ENCODE measurements at regions not wholly inside any gene's neighbourhood (a gene's known extent, or its start where the extent isn't known, plus 50 kb on each side); places are given as distances from the start of the nearest gene placed in this dataset.

DNA sequence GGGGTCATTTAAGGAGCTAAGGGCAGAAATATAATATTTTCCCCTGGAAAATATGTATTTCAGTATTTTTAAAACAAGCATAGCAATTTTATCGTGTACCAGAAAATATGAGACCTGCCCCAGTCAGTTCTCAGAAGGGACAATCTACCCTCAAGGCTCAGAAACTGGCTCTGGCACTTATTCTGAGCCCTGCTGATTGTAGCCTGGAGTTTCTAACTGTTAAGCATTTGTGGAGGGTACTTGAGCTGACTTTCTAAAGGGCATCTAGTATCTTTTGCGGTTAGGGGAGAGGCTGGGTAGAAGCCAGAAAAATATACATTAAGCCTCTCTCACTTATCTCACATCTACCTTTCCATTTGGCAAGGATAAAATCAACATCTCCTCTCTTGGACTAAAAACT, 71.3 kb upstream of the FSHB start:
- H3K36me3 ChIP-seq = no peaks in the 10 kb centered on the region
- DNase-seq (no peak), ATAC-seq (no peak)
- no peaks in the 10 kb centered on the region for H3K9me3 ChIP-seq
- no peaks in the 10 kb centered on the region for H3K27me3 ChIP-seq
- no peak overlapping the region for H3K27ac ChIP-seq
- intact Hi-C loops (cut with DNase I; ENCODE audit: low total_unique reads) = no loop called here
- H3K4me3 ChIP-seq = no peak overlapping the region
- TF ChIP-seq, protein P1, sequence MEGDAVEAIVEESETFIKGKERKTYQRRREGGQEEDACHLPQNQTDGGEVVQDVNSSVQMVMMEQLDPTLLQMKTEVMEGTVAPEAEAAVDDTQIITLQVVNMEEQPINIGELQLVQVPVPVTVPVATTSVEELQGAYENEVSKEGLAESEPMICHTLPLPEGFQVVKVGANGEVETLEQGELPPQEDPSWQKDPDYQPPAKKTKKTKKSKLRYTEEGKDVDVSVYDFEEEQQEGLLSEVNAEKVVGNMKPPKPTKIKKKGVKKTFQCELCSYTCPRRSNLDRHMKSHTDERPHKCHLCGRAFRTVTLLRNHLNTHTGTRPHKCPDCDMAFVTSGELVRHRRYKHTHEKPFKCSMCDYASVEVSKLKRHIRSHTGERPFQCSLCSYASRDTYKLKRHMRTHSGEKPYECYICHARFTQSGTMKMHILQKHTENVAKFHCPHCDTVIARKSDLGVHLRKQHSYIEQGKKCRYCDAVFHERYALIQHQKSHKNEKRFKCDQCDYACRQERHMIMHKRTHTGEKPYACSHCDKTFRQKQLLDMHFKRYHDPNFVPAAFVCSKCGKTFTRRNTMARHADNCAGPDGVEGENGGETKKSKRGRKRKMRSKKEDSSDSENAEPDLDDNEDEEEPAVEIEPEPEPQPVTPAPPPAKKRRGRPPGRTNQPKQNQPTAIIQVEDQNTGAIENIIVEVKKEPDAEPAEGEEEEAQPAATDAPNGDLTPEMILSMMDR (IDR thresholded peaks at IDR 0.05 in 4 of 5, conservative IDR thresholded peaks at IDR 0.05 in 1 of 5) = no peak
- no peak for TF ChIP-seq POLR2A (IDR thresholded peaks at IDR 0.05)
- H3K4me1 ChIP-seq = no peaks in the 10 kb centered on the region
- in situ Hi-C loops (cut with MboI; ENCODE audit: low sequenced_read_pairs in 4 of 4) = no loop called here

DNA sequence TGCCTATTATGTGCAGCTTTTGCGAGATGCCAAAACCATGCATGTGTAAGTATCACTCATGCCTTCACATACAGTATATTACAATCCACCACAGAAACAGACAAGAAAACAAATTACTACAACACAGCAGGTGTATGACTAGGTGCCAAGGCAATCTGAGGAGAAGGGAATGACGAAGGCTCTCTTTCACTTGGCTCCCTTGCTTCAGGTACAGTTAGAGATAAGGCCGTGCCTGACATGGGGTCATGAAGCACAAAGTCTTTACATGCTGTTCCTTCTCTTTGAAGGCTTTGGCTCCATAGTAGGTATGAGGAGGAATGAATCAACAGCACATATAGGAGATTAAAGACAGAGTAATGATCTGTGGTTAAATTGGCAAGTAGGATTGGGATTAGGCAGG, 65.2 kb upstream of the FSHB start:
- in situ Hi-C loops (cut with MboI; ENCODE audit: low sequenced_read_pairs in 4 of 4) = no loop called here
- H3K36me3 ChIP-seq = no peaks in the 10 kb centered on the region
- intact Hi-C loops (cut with DNase I; ENCODE audit: low total_unique reads) = no loop called here
- H3K27ac ChIP-seq = no peak overlapping the region
- no peaks in the 10 kb centered on the region for H3K9me3 ChIP-seq
- TF ChIP-seq, protein P1 (IDR thresholded peaks at IDR 0.05 in 4 of 5, conservative IDR thresholded peaks at IDR 0.05 in 1 of 5) = no peak
- no peak for TF ChIP-seq POLR2A (IDR thresholded peaks at IDR 0.05)
- no peaks in the 10 kb centered on the region for H3K4me1 ChIP-seq
- H3K27me3 ChIP-seq = no peaks in the 10 kb centered on the region
- no peak overlapping the region for H3K4me3 ChIP-seq
- DNase-seq (no peak), ATAC-seq (no peak)

DNA sequence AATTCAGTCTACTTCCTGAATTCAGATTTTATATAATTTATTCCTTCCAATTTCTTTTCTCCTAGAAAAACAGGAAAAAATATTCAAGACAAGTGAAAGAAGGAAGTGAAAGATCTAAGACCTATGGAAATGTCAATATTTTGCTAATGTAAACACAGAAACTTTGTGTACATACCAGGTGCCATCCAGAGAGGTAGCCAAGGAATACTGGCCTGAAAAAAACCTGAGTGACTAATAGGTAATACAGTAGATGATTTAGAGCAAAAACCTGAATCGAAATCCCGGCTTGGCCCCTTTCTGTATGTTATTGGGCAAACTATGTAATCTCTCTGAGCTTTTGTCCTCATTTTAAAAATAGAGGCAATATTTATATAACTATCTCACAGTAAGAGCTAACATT, 59.2 kb upstream of the FSHB start:
- in situ Hi-C loops (cut with MboI; ENCODE audit: low sequenced_read_pairs in 4 of 4) = no loop called here
- H3K9me3 ChIP-seq = no peaks in the 10 kb centered on the region
- no peaks in the 10 kb centered on the region for H3K4me1 ChIP-seq
- DNase-seq = no peak
- H3K4me3 ChIP-seq = no peak overlapping the region
- no peak for ATAC-seq
- TF ChIP-seq, protein P1 (IDR thresholded peaks at IDR 0.05 in 4 of 5, conservative IDR thresholded peaks at IDR 0.05 in 1 of 5) = no peak
- no peak for TF ChIP-seq POLR2A (IDR thresholded peaks at IDR 0.05)
- no peak overlapping the region for H3K27ac ChIP-seq
- no peaks in the 10 kb centered on the region for H3K27me3 ChIP-seq
- H3K36me3 ChIP-seq = no peaks in the 10 kb centered on the region
- intact Hi-C loops (cut with DNase I; ENCODE audit: low total_unique reads) = no loop called here

DNA sequence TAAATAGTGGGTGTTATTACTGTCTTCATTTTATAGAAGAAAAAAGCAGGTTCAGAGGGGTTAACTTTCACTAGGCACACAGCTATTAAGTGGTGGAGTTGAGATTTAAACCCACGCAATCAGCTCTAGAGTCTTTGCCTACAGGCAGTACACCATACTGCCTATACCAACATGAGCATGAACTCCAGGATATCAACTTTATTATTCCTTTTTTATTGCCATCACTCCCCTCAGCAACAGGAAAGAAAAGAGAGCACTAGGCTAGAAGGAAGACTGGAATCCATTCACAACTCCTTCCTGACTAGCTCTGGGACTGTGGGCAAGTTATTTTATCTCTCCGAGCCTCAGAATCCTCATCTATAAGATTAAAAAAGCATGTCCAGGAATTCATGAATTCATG, 58.7 kb upstream of the FSHB start:
- Histone ChIP-seq H3K36me3 (no peaks in the 10 kb centered on the region), H3K27ac (no peak overlapping the region), H3K9me3 (no peaks in the 10 kb centered on the region), H3K4me3 (no peak overlapping the region), H3K27me3 (no peaks in the 10 kb centered on the region), H3K4me1 (no peaks in the 10 kb centered on the region)
- no peak for TF ChIP-seq POLR2A (IDR thresholded peaks at IDR 0.05)
- TF ChIP-seq, protein P1 (IDR thresholded peaks at IDR 0.05 in 4 of 5, conservative IDR thresholded peaks at IDR 0.05 in 1 of 5) = no peak
- DNase-seq (no peak), ATAC-seq (no peak)
- intact Hi-C loops (cut with DNase I; ENCODE audit: low total_unique reads) = no loop called here
- in situ Hi-C loops (cut with MboI; ENCODE audit: low sequenced_read_pairs in 4 of 4) = no loop called here

DNA sequence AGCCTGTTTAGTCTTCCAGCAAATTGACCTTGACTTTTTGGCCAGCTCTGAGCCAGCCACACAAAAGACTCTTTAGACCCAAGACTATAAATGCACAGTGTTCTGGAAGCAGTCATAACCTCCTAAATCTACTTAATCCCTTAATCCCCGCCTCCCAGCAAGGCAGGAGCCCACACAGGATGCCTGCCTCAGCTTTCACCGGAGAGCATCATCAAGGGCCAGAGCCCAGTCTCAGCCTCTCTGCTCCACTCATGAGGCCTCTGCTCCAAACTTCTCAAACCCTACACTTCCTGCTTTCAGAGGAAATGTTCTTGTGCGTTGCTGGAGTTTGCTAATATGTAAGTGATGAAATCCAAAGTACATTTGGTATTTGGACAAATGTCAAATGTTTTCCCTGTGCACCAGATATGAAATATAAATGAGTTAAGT, 57.9 kb upstream of the FSHB start:
- DNase-seq (no peak), ATAC-seq (no peak)
- H3K9me3 ChIP-seq = no peaks in the 10 kb centered on the region
- no peak overlapping the region for H3K27ac ChIP-seq
- in situ Hi-C loops (cut with MboI; ENCODE audit: low sequenced_read_pairs in 4 of 4) = no loop called here
- TF ChIP-seq, protein P1 (IDR thresholded peaks at IDR 0.05 in 4 of 5, conservative IDR thresholded peaks at IDR 0.05 in 1 of 5) = no peak
- no peak for TF ChIP-seq POLR2A (IDR thresholded peaks at IDR 0.05)
- H3K36me3 ChIP-seq = no peaks in the 10 kb centered on the region
- intact Hi-C loops (cut with DNase I; ENCODE audit: low total_unique reads) = no loop called here
- H3K27me3 ChIP-seq = no peaks in the 10 kb centered on the region
- no peak overlapping the region for H3K4me3 ChIP-seq
- no peaks in the 10 kb centered on the region for H3K4me1 ChIP-seq

Data from gastrocnemius medialis (tissue), 4 donors.